ENCODE measurements at regions not wholly inside any gene's neighbourhood (a gene's known extent, or its start where the extent isn't known, plus 50 kb on each side); places are given as distances from the start of the nearest gene placed in this dataset.

- no peak overlapping the region for H2AK9ac ChIP-seq (replicated peaks; ENCODE audit: low read depth, low read length, poor library complexity)
- H3K23ac ChIP-seq (ENCODE audit: low read depth, low read length), result no peak overlapping the region
- no peak overlapping the region for H3K18ac ChIP-seq (ENCODE audit: low read depth, low read length)
- no peak overlapping the region for H2AK5ac ChIP-seq (ENCODE audit: low read depth, low read length)
- H3K9ac ChIP-seq (ENCODE audit: low read depth, low read length), result no peak overlapping the region
- H3K14ac ChIP-seq (replicated peaks; ENCODE audit: low read depth, low read length), result no peak overlapping the region
- dilution Hi-C loops (cut with HindIII; ENCODE audit: low sequenced_read_pairs, unreplicated experiment), result no loop called here
- no peak overlapping the region for H3K4ac ChIP-seq (ENCODE audit: low read depth, low read length)
- no peak overlapping the region for H3K27ac ChIP-seq (ENCODE audit: insufficient read depth, low read length)
- intact Hi-C loops (cut with micrococcal nuclease), result no loop called here
- H2BK20ac ChIP-seq (ENCODE audit: low read depth, low read length), result no peak overlapping the region
- no peaks in the 10 kb centered on the region for H3K4me1 ChIP-seq (ENCODE audit: control insufficient read depth, insufficient read depth, low read length)
- in situ Hi-C loops (cut with MboI; ENCODE audit: low sequenced_read_pairs), result no loop called here
- no peak overlapping the region for H2BK15ac ChIP-seq (ENCODE audit: low read depth, low read length)
- H2BK5ac ChIP-seq (ENCODE audit: low read depth, low read length, poor library complexity, severe bottlenecking), result no peak overlapping the region
- H4K8ac ChIP-seq (ENCODE audit: low read depth in 2 of 2, low read length in 2 of 2), result no peak overlapping the region
- CTCF ChIA-PET, result no interaction called here
- H4K91ac ChIP-seq (ENCODE audit: insufficient read depth, low read depth, low read length), result no peak overlapping the region
- no peaks in the 10 kb centered on the region; the same call in 1 of the 2 replicates for H3K27me3 ChIP-seq (ENCODE audit: control insufficient read depth, insufficient read depth, low read length)
- H3K4me3 ChIP-seq (ENCODE audit: insufficient read depth, low read depth, low read length), result no peak overlapping the region
- no peaks in the 10 kb centered on the region for H3K9me1 ChIP-seq (ENCODE audit: insufficient read depth, low read length)
- no peak for DNase-seq
- ATAC-seq (ENCODE audit: low read depth), result no peak
- no peaks in the 10 kb centered on the region for H3K9me3 ChIP-seq (ENCODE audit: control insufficient read depth, insufficient read depth, low read length)
- no peaks in the 10 kb centered on the region for H3K36me3 ChIP-seq (ENCODE audit: control insufficient read depth, insufficient read depth, low read length)
- no peak overlapping the region for H3K56ac ChIP-seq (ENCODE audit: extremely low read depth, insufficient read depth, low read length)
- no peaks in the 10 kb centered on the region for H3K79me1 ChIP-seq (ENCODE audit: low read depth in 1 of 2, low read length in 2 of 2)
- no peak overlapping the region for H3K4me2 ChIP-seq (ENCODE audit: low read depth, low read length)
- no TSS peak for BruUV-seq (replicated peaks)
- H2BK120ac ChIP-seq (ENCODE audit: low read depth, low read length), result no peak overlapping the region
- H2AFZ ChIP-seq (replicated peaks; ENCODE audit: low read length, poor library complexity), result no peak overlapping the region
- POLR2A ChIA-PET (ENCODE audit: unreplicated experiment), result no interaction called here
- TF ChIP-seq NFE2L2 (IDR thresholded peaks at IDR 0.05; ENCODE audit: low read depth, low read length), result no peak
- TF ChIP-seq CEBPB (IDR thresholded peaks at IDR 0.05; ENCODE audit: low read depth, low read length), result no peak
- no peak for TF ChIP-seq MAZ (IDR thresholded peaks at IDR 0.05; ENCODE audit: borderline replicate concordance, low read depth, low read length)
- no peak for TF ChIP-seq BHLHE40 (IDR thresholded peaks at IDR 0.05; ENCODE audit: low read depth, low read length)
- no peak for TF ChIP-seq CHD1 (IDR thresholded peaks at IDR 0.05; ENCODE audit: low read depth, low read length)
- TF ChIP-seq, protein P1, sequence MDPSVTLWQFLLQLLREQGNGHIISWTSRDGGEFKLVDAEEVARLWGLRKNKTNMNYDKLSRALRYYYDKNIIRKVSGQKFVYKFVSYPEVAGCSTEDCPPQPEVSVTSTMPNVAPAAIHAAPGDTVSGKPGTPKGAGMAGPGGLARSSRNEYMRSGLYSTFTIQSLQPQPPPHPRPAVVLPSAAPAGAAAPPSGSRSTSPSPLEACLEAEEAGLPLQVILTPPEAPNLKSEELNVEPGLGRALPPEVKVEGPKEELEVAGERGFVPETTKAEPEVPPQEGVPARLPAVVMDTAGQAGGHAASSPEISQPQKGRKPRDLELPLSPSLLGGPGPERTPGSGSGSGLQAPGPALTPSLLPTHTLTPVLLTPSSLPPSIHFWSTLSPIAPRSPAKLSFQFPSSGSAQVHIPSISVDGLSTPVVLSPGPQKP (IDR thresholded peaks at IDR 0.05; ENCODE audit: borderline replicate concordance, low read depth, low read length), result no peak
- no peak for TF ChIP-seq POLR2A (IDR thresholded peaks at IDR 0.05; ENCODE audit: low read depth, low read length)
- TF ChIP-seq SMC3 (IDR thresholded peaks at IDR 0.05; ENCODE audit: low read depth, low read length), result no peak
- TF ChIP-seq, protein P2, sequence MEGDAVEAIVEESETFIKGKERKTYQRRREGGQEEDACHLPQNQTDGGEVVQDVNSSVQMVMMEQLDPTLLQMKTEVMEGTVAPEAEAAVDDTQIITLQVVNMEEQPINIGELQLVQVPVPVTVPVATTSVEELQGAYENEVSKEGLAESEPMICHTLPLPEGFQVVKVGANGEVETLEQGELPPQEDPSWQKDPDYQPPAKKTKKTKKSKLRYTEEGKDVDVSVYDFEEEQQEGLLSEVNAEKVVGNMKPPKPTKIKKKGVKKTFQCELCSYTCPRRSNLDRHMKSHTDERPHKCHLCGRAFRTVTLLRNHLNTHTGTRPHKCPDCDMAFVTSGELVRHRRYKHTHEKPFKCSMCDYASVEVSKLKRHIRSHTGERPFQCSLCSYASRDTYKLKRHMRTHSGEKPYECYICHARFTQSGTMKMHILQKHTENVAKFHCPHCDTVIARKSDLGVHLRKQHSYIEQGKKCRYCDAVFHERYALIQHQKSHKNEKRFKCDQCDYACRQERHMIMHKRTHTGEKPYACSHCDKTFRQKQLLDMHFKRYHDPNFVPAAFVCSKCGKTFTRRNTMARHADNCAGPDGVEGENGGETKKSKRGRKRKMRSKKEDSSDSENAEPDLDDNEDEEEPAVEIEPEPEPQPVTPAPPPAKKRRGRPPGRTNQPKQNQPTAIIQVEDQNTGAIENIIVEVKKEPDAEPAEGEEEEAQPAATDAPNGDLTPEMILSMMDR (conservative IDR thresholded peaks at IDR 0.05; ENCODE audit: low read depth, low read length), result no peak
- TF ChIP-seq RAD21 (IDR thresholded peaks at IDR 0.05; ENCODE audit: low read length), result no peak
- no peak for TF ChIP-seq MAFK (IDR thresholded peaks at IDR 0.05; ENCODE audit: low read depth, low read length)
- TF ChIP-seq RFX5 (IDR thresholded peaks at IDR 0.05; ENCODE audit: low read depth, low read length), result no peak
- TF ChIP-seq, protein P3, sequence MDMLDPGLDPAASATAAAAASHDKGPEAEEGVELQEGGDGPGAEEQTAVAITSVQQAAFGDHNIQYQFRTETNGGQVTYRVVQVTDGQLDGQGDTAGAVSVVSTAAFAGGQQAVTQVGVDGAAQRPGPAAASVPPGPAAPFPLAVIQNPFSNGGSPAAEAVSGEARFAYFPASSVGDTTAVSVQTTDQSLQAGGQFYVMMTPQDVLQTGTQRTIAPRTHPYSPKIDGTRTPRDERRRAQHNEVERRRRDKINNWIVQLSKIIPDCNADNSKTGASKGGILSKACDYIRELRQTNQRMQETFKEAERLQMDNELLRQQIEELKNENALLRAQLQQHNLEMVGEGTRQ (IDR thresholded peaks at IDR 0.05; ENCODE audit: low read depth, low read length), result no peak
- no peak for TF ChIP-seq FOS (IDR thresholded peaks at IDR 0.05; ENCODE audit: low read depth, low read length)
- TF ChIP-seq MXI1 (IDR thresholded peaks at IDR 0.05; ENCODE audit: borderline replicate concordance, low read depth, low read length), result no peak
- no peak for TF ChIP-seq RCOR1 (IDR thresholded peaks at IDR 0.05; ENCODE audit: insufficient replicate concordance, low read length)
- no CpG with 5 or more reads among the region's 8 CpGs for WGBS, 2 experiments (ENCODE audit: extremely low coverage in 2 of 2, insufficient read length in 1 of 2)
- H4K5ac ChIP-seq (ENCODE audit: low read depth, low read length), result no peak overlapping the region
- H4K20me1 ChIP-seq (ENCODE audit: insufficient read depth, low read length), result no peaks in the 10 kb centered on the region
Observed at GRCh38 chr20:57995381-57995977, 233.0 kb downstream of the ANKRD60 start.

Measured in IMR-90 (cell line).